Loucy (cell line): ENCODE measurements at regions not wholly inside any gene's neighbourhood (a gene's known extent, or its start where the extent isn't known, plus 50 kb on each side); places are given as distances from the start of the nearest gene placed in this dataset.

Experiments used
- EZH2phosphoT487 ChIP-seq: fragments of 200-600 bp; IDR thresholded peaks from 2 replicates; pipeline ENCODE4 v1.6.1; 2018; ENCODE audit warnings: antibody characterized with exemption, mild to moderate bottlenecking, moderate library complexity, borderline replicate concordance
- TF ChIP-seq, protein P1 (sequence below): fragments of 200-600 bp; sonication (generic); conservative IDR thresholded peaks from 2 replicates; pipeline ENCODE4 v1.5.1; 2014; ENCODE audit warnings: mild to moderate bottlenecking, antibody characterized with exemption, low read length

DNA sequence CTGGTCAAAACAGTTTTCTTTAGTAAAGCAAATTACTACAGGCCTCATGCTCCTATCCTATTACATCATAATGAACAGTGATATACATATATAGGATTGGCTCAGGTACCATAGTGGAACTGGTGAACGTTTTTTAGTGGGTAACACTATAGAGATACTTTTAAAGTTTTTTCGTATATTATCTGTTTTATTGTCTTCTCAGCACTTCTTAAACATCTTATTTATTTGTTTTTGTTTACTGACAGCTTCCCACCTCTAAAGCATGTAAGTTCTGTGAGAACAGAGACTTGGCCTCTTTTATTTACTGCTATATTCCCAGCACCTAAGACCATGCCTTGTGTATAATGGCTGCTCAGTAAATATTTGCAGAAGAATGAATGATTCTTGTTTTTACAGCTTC, 81.1 kb upstream of the PSMA6 start:
- TF ChIP-seq, protein P1, sequence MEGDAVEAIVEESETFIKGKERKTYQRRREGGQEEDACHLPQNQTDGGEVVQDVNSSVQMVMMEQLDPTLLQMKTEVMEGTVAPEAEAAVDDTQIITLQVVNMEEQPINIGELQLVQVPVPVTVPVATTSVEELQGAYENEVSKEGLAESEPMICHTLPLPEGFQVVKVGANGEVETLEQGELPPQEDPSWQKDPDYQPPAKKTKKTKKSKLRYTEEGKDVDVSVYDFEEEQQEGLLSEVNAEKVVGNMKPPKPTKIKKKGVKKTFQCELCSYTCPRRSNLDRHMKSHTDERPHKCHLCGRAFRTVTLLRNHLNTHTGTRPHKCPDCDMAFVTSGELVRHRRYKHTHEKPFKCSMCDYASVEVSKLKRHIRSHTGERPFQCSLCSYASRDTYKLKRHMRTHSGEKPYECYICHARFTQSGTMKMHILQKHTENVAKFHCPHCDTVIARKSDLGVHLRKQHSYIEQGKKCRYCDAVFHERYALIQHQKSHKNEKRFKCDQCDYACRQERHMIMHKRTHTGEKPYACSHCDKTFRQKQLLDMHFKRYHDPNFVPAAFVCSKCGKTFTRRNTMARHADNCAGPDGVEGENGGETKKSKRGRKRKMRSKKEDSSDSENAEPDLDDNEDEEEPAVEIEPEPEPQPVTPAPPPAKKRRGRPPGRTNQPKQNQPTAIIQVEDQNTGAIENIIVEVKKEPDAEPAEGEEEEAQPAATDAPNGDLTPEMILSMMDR = no peak
- no peak for TF ChIP-seq EZH2phosphoT487
